K562 (cell line): ENCODE measurements at regions not wholly inside any gene's neighbourhood (a gene's known extent, or its start where the extent isn't known, plus 50 kb on each side); places are given as distances from the start of the nearest gene placed in this dataset.
A peak's percentile ranks its signal among the peaks of the same experiment; 100 is the strongest.

ENCODE experiments used
- CEBPB ChIP-seq: fragments of 450-650 bp; IDR thresholded peaks from 2 replicates; pipeline ENCODE4 v1.6.1; 2016; ENCODE audit warnings: missing genetic modification characterization, missing compliant biosample characterization
- CHD4 ChIP-seq: fragments of 200-600 bp; sonication (generic); IDR thresholded peaks from 3 replicates; pipeline ENCODE4 v1.6.1; 2012; ENCODE audit warnings: low read depth, mild to moderate bottlenecking, mixed read lengths, low read length, inconsistent platforms; ENCODE audit not compliant: insufficient read depth, insufficient replicate concordance, poor library complexity, severe bottlenecking
- CTCF ChIP-seq, 3 experiments: IDR thresholded peaks in 2 of 3; conservative IDR thresholded peaks in 1 of 3; 2 replicates each; pipeline ENCODE4 v1.5.1; 2011 to 2012; ENCODE audit warnings: low read length in 3 of 3, mild to moderate bottlenecking in 3 of 3, control low read depth in 2 of 3, improper control_type of control experiment in 1 of 3, inconsistent platforms in 1 of 3, low read depth in 1 of 3, mixed read lengths in 1 of 3, moderate library complexity in 1 of 3; ENCODE audit not compliant: insufficient read depth in 2 of 3
- NCOR1 ChIP-seq: fragments of 450-650 bp; IDR thresholded peaks from 2 replicates; pipeline ENCODE4 v1.6.1; 2016; ENCODE audit warnings: mild to moderate bottlenecking, moderate library complexity
- REST ChIP-seq, 2 experiments: fragments of 450-650 bp; formaldehyde crosslinking in 1 of 2; IDR thresholded peaks; 2 replicates each; pipeline versions ENCODE4 v1.4.0 to v1.6.1; 2014 to 2020; ENCODE audit warnings: mild to moderate bottlenecking in 2 of 2, borderline replicate concordance in 1 of 2, low read depth in 1 of 2
- SIN3A ChIP-seq, 2 experiments: fragments of 150-350 bp in 1 of 2; IDR thresholded peaks; 2 replicates each; pipeline ENCODE4 v1.6.1; 2011 to 2016; ENCODE audit warnings: borderline replicate concordance in 2 of 2, low read depth in 2 of 2, low read length in 2 of 2, mild to moderate bottlenecking in 2 of 2, moderate library complexity in 2 of 2; ENCODE audit not compliant: control insufficient read depth in 1 of 2
- SPI1 ChIP-seq: IDR thresholded peaks from 2 replicates; pipeline ENCODE4 v1.6.1; 2011; ENCODE audit warnings: low read depth, low read length, control low read depth, borderline replicate concordance
- STAT5A ChIP-seq: IDR thresholded peaks from 2 replicates; pipeline ENCODE4 v1.6.1; 2012; ENCODE audit warnings: low read length, inconsistent platforms, borderline replicate concordance
- TAF1 ChIP-seq: IDR thresholded peaks from 2 replicates; pipeline ENCODE4 v1.6.1; 2011; ENCODE audit warnings: mild to moderate bottlenecking, low read length, moderate library complexity; ENCODE audit not compliant: insufficient read depth, control insufficient read depth, severe bottlenecking; ENCODE audit errors: extremely low read depth

GRCh38 chr5:146947181-146947941 is 68.8 kb upstream of the PPP2R2B start:
- TF ChIP-seq SPI1 (peak; percentile 70), SIN3A (IDR thresholded peaks at IDR 0.05; ENCODE audit: borderline replicate concordance in 2 of 2, control insufficient read depth in 1 of 2, low read depth in 2 of 2, low read length in 2 of 2) (no peak), CHD4 (no peak), CEBPB (no peak), TAF1 (no peak), REST (IDR thresholded peaks at IDR 0.05; ENCODE audit: borderline replicate concordance) (peak; percentile 37), REST (CRISPR knock-in tag; IDR thresholded peaks at IDR 0.05; ENCODE audit: low read depth) (no peak), NCOR1 (no peak), CTCF (IDR thresholded peaks at IDR 0.05 in 2 of 3, conservative IDR thresholded peaks at IDR 0.05 in 1 of 3; ENCODE audit: insufficient read depth in 2 of 3, low read depth in 1 of 3, low read length in 3 of 3) (peak in 2 of 3 experiments; percentile 30 to 37; a peak in 1 of 6 replicates), STAT5A (no peak)
